ENCODE measurements at regions not wholly inside any gene's neighbourhood (a gene's known extent, or its start where the extent isn't known, plus 50 kb on each side); places are given as distances from the start of the nearest gene placed in this dataset.

- intact Hi-C loops (cut with micrococcal nuclease; ENCODE audit: unreplicated experiment), result no loop called here
- peak; percentile 14 for DNase-seq (ENCODE audit: low spot score)
- H3K27me3 ChIP-seq (replicated peaks; ENCODE audit: insufficient read depth, low read depth, low read length, poor library complexity), result peaks cover 31% of the 10 kb centered on the region
- peak overlapping the region; percentile 79 for H3K27ac ChIP-seq (ENCODE audit: low read depth, low read length, poor library complexity, severe bottlenecking)
- H3K36me3 ChIP-seq (ENCODE audit: insufficient read depth, low read length, poor library complexity, severe bottlenecking), result no peaks in the 10 kb centered on the region
- peak overlapping the region; percentile 54 for H3K4me3 ChIP-seq (ENCODE audit: low read depth, low read length, poor library complexity, severe bottlenecking)
- CTCF ChIA-PET, result no interaction called here
- H3K9me3 ChIP-seq (ENCODE audit: low read depth, low read length, poor library complexity, severe bottlenecking), result no peaks in the 10 kb centered on the region
- BruUV-seq (replicated peaks), result no TSS peak
- H3K4me1 ChIP-seq (ENCODE audit: insufficient read depth, low read length, poor library complexity, severe bottlenecking), result peaks cover 7% of the 10 kb centered on the region
- TF ChIP-seq CTCF (conservative IDR thresholded peaks at IDR 0.05; ENCODE audit: low read depth, low read length) (no peak), EZH2 (IDR thresholded peaks at IDR 0.05; ENCODE audit: borderline replicate concordance, low read depth, low read length, poor library complexity, severe bottlenecking) (no peak)
- POLR2A ChIA-PET (ENCODE audit: low non-redundant PET), result no interaction called here
These were observed 222.6 kb downstream of the INSIG2 start for GRCh38 chr2:118310681-118311429.

GRCh38 chr2:118309946-118310680 lies 221.8 kb downstream of the INSIG2 start:
- Histone ChIP-seq H3K4me1 (ENCODE audit: insufficient read depth, low read length, poor library complexity, severe bottlenecking) (peaks cover 7% of the 10 kb centered on the region), H3K27ac (ENCODE audit: low read depth, low read length, poor library complexity, severe bottlenecking) (peak overlapping the region; percentile 79), H3K4me3 (ENCODE audit: low read depth, low read length, poor library complexity, severe bottlenecking) (peak overlapping the region; percentile 54), H3K27me3 (replicated peaks; ENCODE audit: insufficient read depth, low read depth, low read length, poor library complexity) (peaks cover 24% of the 10 kb centered on the region), H3K36me3 (ENCODE audit: insufficient read depth, low read length, poor library complexity, severe bottlenecking) (no peaks in the 10 kb centered on the region), H3K9me3 (ENCODE audit: low read depth, low read length, poor library complexity, severe bottlenecking) (no peaks in the 10 kb centered on the region)
- intact Hi-C loops (cut with micrococcal nuclease; ENCODE audit: unreplicated experiment), result no loop called here
- BruUV-seq (replicated peaks), result TSS peak; percentile 83
- ChIA-PET CTCF (no interaction called here), POLR2A (ENCODE audit: low non-redundant PET) (no interaction called here)
- DNase-seq (ENCODE audit: low spot score), result peak; percentile 89
- TF ChIP-seq EZH2 (IDR thresholded peaks at IDR 0.05; ENCODE audit: borderline replicate concordance, low read depth, low read length, poor library complexity, severe bottlenecking) (no peak), CTCF (conservative IDR thresholded peaks at IDR 0.05; ENCODE audit: low read depth, low read length) (no peak)

- peak; percentile 19 for DNase-seq (ENCODE audit: low spot score)
- ChIA-PET CTCF (no interaction called here), POLR2A (ENCODE audit: low non-redundant PET) (no interaction called here)
- H3K27ac ChIP-seq (ENCODE audit: low read depth, low read length, poor library complexity, severe bottlenecking), result peak overlapping the region; percentile 79
- peaks cover 7% of the 10 kb centered on the region for H3K4me1 ChIP-seq (ENCODE audit: insufficient read depth, low read length, poor library complexity, severe bottlenecking)
- BruUV-seq (replicated peaks), result no TSS peak
- peak overlapping the region; percentile 54 for H3K4me3 ChIP-seq (ENCODE audit: low read depth, low read length, poor library complexity, severe bottlenecking)
- no peaks in the 10 kb centered on the region for H3K36me3 ChIP-seq (ENCODE audit: insufficient read depth, low read length, poor library complexity, severe bottlenecking)
- no peaks in the 10 kb centered on the region for H3K9me3 ChIP-seq (ENCODE audit: low read depth, low read length, poor library complexity, severe bottlenecking)
- intact Hi-C loops (cut with micrococcal nuclease; ENCODE audit: unreplicated experiment), result no loop called here
- peaks cover 20% of the 10 kb centered on the region for H3K27me3 ChIP-seq (replicated peaks; ENCODE audit: insufficient read depth, low read depth, low read length, poor library complexity)
- TF ChIP-seq CTCF (conservative IDR thresholded peaks at IDR 0.05; ENCODE audit: low read depth, low read length) (no peak), EZH2 (IDR thresholded peaks at IDR 0.05; ENCODE audit: borderline replicate concordance, low read depth, low read length, poor library complexity, severe bottlenecking) (no peak)
These were observed 221.1 kb downstream of the INSIG2 start for GRCh38 chr2:118309257-118309945.

All from A673 (cell line).